Choroid plexus epithelial cell (primary cell): ENCODE measurements at regions not wholly inside any gene's neighbourhood (a gene's known extent, or its start where the extent isn't known, plus 50 kb on each side); places are given as distances from the start of the nearest gene placed in this dataset.

Experiments
- DNase-seq: peaks from one replicate; pipeline ENCODE4 v3.0.0-alpha.2; 2010; ENCODE audit warnings: low read depth
- H3K4me3 ChIP-seq: 2 replicates; pipeline ENCODE4 v1.5.1; 2011; ENCODE audit warnings: low read depth, mild to moderate bottlenecking, control low read depth, low read length, moderate library complexity
- TF ChIP-seq, protein P1 (sequence below): conservative IDR thresholded peaks from 2 replicates; pipeline ENCODE4 v1.5.1; 2011; ENCODE audit warnings: low read depth, mild to moderate bottlenecking, control low read depth, inconsistent platforms, low read length, moderate library complexity

DNA sequence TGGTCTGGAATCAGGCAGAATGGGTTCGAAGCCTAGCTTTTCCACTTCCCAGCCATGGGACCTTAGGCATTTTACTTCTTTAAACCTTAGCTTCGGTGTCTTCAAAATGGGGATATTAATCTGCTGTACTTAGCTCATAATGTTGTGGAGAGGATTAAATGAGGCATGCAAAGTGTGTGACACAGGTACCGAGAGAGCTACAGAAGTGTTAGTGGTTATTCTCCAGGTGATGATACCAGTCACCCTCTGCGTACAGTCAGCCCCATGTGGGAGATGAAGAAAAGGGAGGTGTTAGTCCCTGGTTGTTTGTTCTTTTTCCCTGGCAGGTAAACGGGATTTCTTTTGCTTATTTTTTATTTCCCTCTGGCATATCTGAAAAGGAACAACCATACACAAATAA, 212.1 kb downstream of the PHLDA1 start:
- no peak for DNase-seq
- H3K4me3 ChIP-seq = no peak overlapping the region
- TF ChIP-seq, protein P1, sequence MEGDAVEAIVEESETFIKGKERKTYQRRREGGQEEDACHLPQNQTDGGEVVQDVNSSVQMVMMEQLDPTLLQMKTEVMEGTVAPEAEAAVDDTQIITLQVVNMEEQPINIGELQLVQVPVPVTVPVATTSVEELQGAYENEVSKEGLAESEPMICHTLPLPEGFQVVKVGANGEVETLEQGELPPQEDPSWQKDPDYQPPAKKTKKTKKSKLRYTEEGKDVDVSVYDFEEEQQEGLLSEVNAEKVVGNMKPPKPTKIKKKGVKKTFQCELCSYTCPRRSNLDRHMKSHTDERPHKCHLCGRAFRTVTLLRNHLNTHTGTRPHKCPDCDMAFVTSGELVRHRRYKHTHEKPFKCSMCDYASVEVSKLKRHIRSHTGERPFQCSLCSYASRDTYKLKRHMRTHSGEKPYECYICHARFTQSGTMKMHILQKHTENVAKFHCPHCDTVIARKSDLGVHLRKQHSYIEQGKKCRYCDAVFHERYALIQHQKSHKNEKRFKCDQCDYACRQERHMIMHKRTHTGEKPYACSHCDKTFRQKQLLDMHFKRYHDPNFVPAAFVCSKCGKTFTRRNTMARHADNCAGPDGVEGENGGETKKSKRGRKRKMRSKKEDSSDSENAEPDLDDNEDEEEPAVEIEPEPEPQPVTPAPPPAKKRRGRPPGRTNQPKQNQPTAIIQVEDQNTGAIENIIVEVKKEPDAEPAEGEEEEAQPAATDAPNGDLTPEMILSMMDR = no peak

DNA sequence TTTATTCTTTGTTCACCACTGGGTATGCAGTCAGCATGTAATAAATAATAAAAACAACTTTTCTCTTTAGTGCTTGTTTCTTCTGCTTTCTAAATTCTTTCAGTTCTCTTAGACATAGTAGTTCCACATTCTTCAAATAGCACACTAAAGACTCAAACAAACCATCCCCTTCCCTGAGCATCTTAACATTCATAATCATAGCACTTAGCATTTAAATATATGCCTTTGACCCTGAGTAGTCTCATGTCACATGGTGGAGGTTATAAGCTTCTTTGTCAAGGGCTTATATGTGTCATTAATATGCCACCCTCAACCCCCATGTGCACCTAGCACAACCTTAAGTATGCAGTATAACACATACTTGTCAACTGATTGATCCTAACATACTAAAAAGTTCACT, 212.7 kb downstream of the PHLDA1 start:
- DNase-seq = peak; percentile 57
- TF ChIP-seq, protein P1 = no peak
- H3K4me3 ChIP-seq = no peak overlapping the region

DNA sequence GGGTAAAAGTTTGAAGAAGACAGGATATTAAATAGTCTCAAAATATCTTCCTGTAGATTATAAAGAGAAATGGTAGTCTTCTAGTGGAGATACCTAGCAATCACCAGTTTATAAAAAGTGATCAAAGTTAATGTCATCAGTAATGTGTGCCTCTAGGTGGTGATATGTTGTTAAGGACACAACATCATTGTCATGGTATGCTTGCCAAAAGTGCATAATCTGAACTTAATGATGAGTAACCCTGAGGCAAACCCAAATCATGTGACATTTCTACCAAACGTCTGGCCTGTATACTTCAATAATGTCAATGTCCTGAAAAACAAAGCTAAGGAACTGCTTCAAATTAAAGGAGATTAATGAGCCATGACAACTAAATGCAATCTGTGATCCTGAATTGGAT, 214.7 kb downstream of the PHLDA1 start:
- TF ChIP-seq, protein P1 = no peak
- H3K4me3 ChIP-seq = no peak overlapping the region
- peak; percentile 77 for DNase-seq

DNA sequence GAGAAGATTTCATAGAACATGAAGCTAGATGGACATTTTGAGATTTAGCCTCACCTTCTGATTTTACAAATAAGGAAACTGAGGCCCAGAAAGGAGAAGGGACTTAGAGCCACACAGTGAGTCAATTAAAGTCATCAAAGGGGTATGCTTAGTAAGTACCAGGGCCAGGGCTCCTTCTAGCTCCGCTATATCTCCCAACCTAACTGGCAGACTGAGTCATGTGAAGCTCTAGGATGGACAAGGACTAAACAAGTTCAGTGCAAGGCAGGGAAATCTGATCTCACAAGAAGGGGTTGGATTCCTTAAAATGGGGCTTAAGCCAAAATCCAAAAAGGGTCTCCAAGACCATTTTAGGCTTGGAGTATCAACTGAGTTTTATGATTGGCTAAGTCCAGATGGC, 215.8 kb downstream of the PHLDA1 start:
- H3K4me3 ChIP-seq = no peak overlapping the region
- DNase-seq = peak; percentile 26
- TF ChIP-seq, protein P1 = no peak

DNA sequence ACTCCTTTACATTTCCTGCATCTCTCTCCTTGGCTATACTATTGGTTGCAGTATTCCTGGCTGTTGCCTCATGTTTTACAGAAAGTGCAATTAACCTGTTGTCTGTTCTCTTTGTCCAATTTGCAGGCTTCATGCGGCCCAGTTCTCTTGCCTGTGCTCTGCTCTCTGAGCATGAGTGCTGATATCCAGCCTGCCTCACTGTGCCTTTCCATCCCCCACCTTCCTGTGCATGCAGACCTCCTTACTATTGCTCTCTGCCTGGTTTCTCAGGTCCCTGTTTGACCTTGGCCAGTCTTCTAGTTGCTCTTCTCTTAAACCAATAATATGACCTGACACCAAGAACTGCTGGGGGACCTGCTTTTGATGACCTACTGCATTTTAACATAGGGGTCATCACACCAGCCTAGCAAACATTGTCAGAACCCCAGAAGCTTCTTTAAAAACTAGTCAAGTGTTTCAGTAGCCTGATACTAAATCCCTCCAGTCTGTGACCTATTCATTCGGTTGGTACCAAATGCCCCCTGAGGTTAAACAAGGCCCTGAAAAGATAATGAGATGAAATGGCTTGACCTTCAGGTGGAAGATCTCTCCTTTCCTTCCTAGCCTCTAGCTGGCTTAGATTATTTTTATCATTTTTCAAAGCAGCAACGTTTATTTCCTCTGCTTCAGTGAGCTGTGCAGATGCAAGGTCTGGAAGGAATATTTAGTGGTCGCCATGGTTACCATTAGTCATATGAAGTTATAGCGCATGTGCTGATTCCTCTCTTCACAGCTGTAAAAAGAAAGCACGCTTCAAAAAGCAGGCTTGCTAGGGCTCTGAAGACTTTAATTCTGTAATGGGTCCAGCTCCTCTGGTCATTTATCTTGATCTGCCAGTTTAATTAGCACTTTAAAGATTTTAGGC, 216.5 kb downstream of the PHLDA1 start:
- TF ChIP-seq, protein P1 = no peak
- no peak overlapping the region for H3K4me3 ChIP-seq
- DNase-seq = peak; percentile 99

DNA sequence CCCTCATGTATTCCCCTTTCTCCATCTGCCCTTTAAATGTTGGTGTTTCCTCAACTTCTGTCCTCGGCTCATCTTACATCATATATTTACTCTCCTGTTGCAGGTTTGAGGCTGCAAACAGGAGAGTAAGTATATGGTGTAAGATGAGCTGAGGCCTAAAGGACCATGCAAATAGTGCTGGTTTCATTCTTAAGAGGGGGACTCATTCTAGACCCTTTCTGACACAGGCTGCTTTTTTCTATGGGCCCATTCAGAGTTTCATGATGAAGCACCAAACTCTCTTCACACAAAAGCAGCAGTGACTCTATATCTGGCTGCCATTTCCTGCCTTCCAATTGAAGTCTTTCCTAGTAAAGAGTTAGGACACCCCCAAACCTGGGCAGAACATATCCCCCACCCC, 218.5 kb downstream of the PHLDA1 start:
- no peak overlapping the region for H3K4me3 ChIP-seq
- TF ChIP-seq, protein P1 = no peak
- no peak for DNase-seq
